Neural cell (in vitro differentiated cells): ENCODE measurements at regions not wholly inside any gene's neighbourhood (a gene's known extent, or its start where the extent isn't known, plus 50 kb on each side); places are given as distances from the start of the nearest gene placed in this dataset.

Source experiments
- H2AFZ ChIP-seq: fragments of 200-600, 300-800 bp; sonication (generic), shearing (Covaris generic); 2 replicates; pipeline ENCODE4 v1.6.0; 2014; ENCODE audit warnings: low read depth, mild to moderate bottlenecking, antibody characterized with exemption, low read length, moderate library complexity
- H3F3A ChIP-seq: fragments of 200-600 bp; shearing (Covaris generic); 2 replicates; pipeline ENCODE4 v1.6.1; 2016; ENCODE audit warnings: mild to moderate bottlenecking, moderate library complexity, mixed read lengths, antibody characterized with exemption, low read length; ENCODE audit not compliant: insufficient read depth, poor library complexity, severe bottlenecking
- H3K27ac ChIP-seq: fragments of 200-600, 300-800 bp; sonication (generic), shearing (Covaris generic); 2 replicates; pipeline ENCODE4 v1.5.1; 2014; ENCODE audit warnings: mild to moderate bottlenecking, low read length, moderate library complexity
- H3K27me3 ChIP-seq: fragments of 300-800, 200-600 bp; sonication (generic), shearing (Covaris generic); 2 replicates; pipeline ENCODE4 v1.6.0; 2014; ENCODE audit warnings: mild to moderate bottlenecking, low read depth, low read length, moderate library complexity; ENCODE audit not compliant: insufficient read depth
- H3K36me3 ChIP-seq: fragments of 300-800, 200-600 bp; sonication (generic), shearing (Covaris generic); 2 replicates; pipeline ENCODE4 v1.5.1; 2014; ENCODE audit warnings: mild to moderate bottlenecking, antibody characterized with exemption, low read length, moderate library complexity; ENCODE audit not compliant: insufficient read depth
- H3K4me2 ChIP-seq: fragments of 300-800, 200-600 bp; sonication (generic), shearing (Covaris generic); 2 replicates; pipeline ENCODE4 v1.6.0; 2014; ENCODE audit warnings: mild to moderate bottlenecking, low read length
- H3K4me3 ChIP-seq: fragments of 300-800, 200-600 bp; sonication (generic), shearing (Covaris generic); 2 replicates; pipeline ENCODE4 v1.5.1; 2014; ENCODE audit warnings: mild to moderate bottlenecking, low read length, moderate library complexity
- H3K79me2 ChIP-seq: fragments of 200-600 bp; shearing (Covaris generic); replicated peaks from 2 replicates; pipeline ENCODE4 v1.6.0; 2014; ENCODE audit warnings: mild to moderate bottlenecking, low read length, moderate library complexity; ENCODE audit not compliant: insufficient read depth
- H3K9ac ChIP-seq: fragments of 300-800, 200-600 bp; sonication (generic), shearing (Covaris generic); 2 replicates; pipeline ENCODE4 v1.6.1; 2016; ENCODE audit warnings: mild to moderate bottlenecking, low read length, mixed read lengths
- H3K9me2 ChIP-seq: fragments of 200-600 bp; shearing (Covaris generic); 2 replicates; pipeline ENCODE4 v1.6.1; 2016; ENCODE audit warnings: mild to moderate bottlenecking, low read length, mixed read lengths; ENCODE audit not compliant: insufficient read depth
- H3K9me3 ChIP-seq: fragments of 200-600, 300-800 bp; sonication (generic), shearing (Covaris generic); 2 replicates; pipeline ENCODE4 v1.6.1; 2016; ENCODE audit warnings: mild to moderate bottlenecking, mixed run types, low read length, moderate library complexity, mixed read lengths
- H4K20me1 ChIP-seq: fragments of 200-600 bp; shearing (Covaris generic); 2 replicates; pipeline ENCODE4 v1.6.1; 2016; ENCODE audit warnings: mild to moderate bottlenecking, mixed run types; ENCODE audit not compliant: insufficient read depth
- CTCF ChIP-seq: fragments of 450-650 bp; IDR thresholded peaks from 2 replicates; pipeline ENCODE4 v1.5.1; 2014; ENCODE audit warnings: antibody characterized with exemption, mild to moderate bottlenecking, moderate library complexity; ENCODE audit not compliant: poor library complexity, severe bottlenecking
- EP300 ChIP-seq: fragments of 450-650 bp; conservative IDR thresholded peaks from 2 replicates; pipeline ENCODE4 v1.6.1; 2014; ENCODE audit warnings: antibody characterized with exemption, mild to moderate bottlenecking, moderate library complexity; ENCODE audit not compliant: poor library complexity, severe bottlenecking
- MXI1 ChIP-seq: fragments of 450-650 bp; conservative IDR thresholded peaks from 2 replicates; pipeline ENCODE4 v1.6.1; 2014; ENCODE audit warnings: antibody characterized with exemption, mild to moderate bottlenecking; ENCODE audit not compliant: poor library complexity, severe bottlenecking
- POLR2AphosphoS5 ChIP-seq: IDR thresholded peaks from 2 replicates; pipeline ENCODE4 v1.6.1; 2012
- RAD21 ChIP-seq: fragments of 450-650 bp; conservative IDR thresholded peaks from 2 replicates; pipeline ENCODE4 v1.6.1; 2014; ENCODE audit warnings: antibody characterized with exemption, mild to moderate bottlenecking, moderate library complexity
- SMC3 ChIP-seq: fragments of 450-650 bp; conservative IDR thresholded peaks from 2 replicates; pipeline ENCODE4 v1.6.1; 2014; ENCODE audit warnings: antibody characterized with exemption, mild to moderate bottlenecking, moderate library complexity; ENCODE audit not compliant: poor library complexity
- TAF1 ChIP-seq: IDR thresholded peaks from 2 replicates; pipeline ENCODE4 v1.6.1; 2012; ENCODE audit warnings: low read depth
- TF ChIP-seq, protein P1 (sequence below): IDR thresholded peaks from 2 replicates; pipeline ENCODE4 v1.6.1; 2012; ENCODE audit warnings: borderline replicate concordance

DNA sequence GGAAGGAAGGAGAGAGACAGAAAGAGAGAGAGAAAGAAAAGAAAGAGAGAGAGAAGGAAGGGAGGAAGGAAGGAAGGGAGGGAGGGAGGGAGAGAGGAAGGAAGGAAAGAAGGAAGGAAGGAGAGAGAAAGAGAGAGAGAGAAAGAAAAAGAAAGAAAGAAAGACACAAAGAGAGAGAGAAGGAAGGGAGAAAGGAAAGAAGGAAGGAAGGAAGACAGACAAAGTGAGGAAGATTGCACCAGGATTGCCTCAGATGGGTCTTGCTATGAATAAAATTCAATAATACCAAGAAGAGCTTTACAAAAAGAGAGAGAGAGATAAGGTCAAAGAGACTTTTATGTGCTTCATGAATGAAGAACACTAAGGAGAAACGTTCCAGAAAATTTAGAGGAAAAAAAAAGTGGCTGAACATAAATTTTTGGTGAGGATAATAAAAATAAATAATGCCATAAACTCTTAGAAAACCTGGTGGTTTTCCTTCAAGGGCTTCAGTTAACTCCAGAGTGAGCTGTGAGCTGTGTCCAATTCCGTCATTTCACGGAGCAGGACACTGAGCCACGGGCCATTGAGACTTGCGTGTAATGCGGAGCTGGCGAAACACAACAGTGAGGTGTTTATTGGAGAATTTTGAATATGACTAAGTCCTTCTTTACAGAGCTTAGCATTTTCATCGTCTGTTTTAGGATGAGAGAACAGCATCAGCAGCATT, 72.7 kb upstream of the TNRC6C start:
- TF ChIP-seq POLR2AphosphoS5 (no peak), MXI1 (no peak), RAD21 (no peak)

GRCh38 chr17:77886387-77886728, 72.1 kb upstream of the TNRC6C start:
- H3K9ac ChIP-seq, result no peak overlapping the region
- H3K9me2 ChIP-seq, result no peaks in the 10 kb centered on the region
- H3K36me3 ChIP-seq, result no peaks in the 10 kb centered on the region
- no peaks in the 10 kb centered on the region for H3F3A ChIP-seq
- no peak overlapping the region for H2AFZ ChIP-seq
- TF ChIP-seq POLR2AphosphoS5 (no peak), SMC3 (no peak)
- no peaks in the 10 kb centered on the region for H3K27me3 ChIP-seq
- H3K4me3 ChIP-seq, result no peak overlapping the region
- no peaks in the 10 kb centered on the region for H3K9me3 ChIP-seq
- no peaks in the 10 kb centered on the region for H4K20me1 ChIP-seq
- no peaks in the 10 kb centered on the region for H3K79me2 ChIP-seq
- no peak overlapping the region for H3K4me2 ChIP-seq
- no peak overlapping the region for H3K27ac ChIP-seq

More for the DNA sequence above, 72.7 kb upstream of the TNRC6C start:
- Histone ChIP-seq H3K27me3 (no peaks in the 10 kb centered on the region), H3K4me3 (no peak overlapping the region), H3K27ac (no peak overlapping the region), H3F3A (no peaks in the 10 kb centered on the region), H2AFZ (no peak overlapping the region), H4K20me1 (no peaks in the 10 kb centered on the region), H3K9ac (no peak overlapping the region), H3K9me2 (no peaks in the 10 kb centered on the region), H3K9me3 (no peaks in the 10 kb centered on the region), H3K36me3 (no peaks in the 10 kb centered on the region), H3K79me2 (no peaks in the 10 kb centered on the region), H3K4me2 (no peak overlapping the region)

GRCh38 chr17:77887110-77887463, 71.4 kb upstream of the TNRC6C start:
- Histone ChIP-seq H3K9me3 (no peaks in the 10 kb centered on the region), H3K36me3 (no peaks in the 10 kb centered on the region), H3K27me3 (no peaks in the 10 kb centered on the region), H3K9me2 (no peaks in the 10 kb centered on the region), H4K20me1 (no peaks in the 10 kb centered on the region), H3K4me3 (peak overlapping the region; percentile 63), H3K4me2 (peak overlapping the region; percentile 70), H3K79me2 (no peaks in the 10 kb centered on the region), H3K9ac (peak overlapping the region; percentile 86), H3F3A (no peaks in the 10 kb centered on the region), H2AFZ (no peak overlapping the region), H3K27ac (peak overlapping the region; percentile 84)
- TF ChIP-seq EP300 (no peak), CTCF (no peak), SMC3 (no peak), POLR2AphosphoS5 (no peak)

GRCh38 chr17:77887464-77888241, 70.8 kb upstream of the TNRC6C start:
- Histone ChIP-seq H3K9ac (peak overlapping the region; percentile 86), H3K4me3 (peak overlapping the region; percentile 63), H3F3A (no peaks in the 10 kb centered on the region), H3K27me3 (no peaks in the 10 kb centered on the region), H2AFZ (no peak overlapping the region), H3K9me3 (no peaks in the 10 kb centered on the region), H3K79me2 (no peaks in the 10 kb centered on the region), H3K9me2 (no peaks in the 10 kb centered on the region), H3K27ac (peak overlapping the region; percentile 84), H3K4me2 (peak overlapping the region; percentile 70), H4K20me1 (no peaks in the 10 kb centered on the region), H3K36me3 (no peaks in the 10 kb centered on the region)
- TF ChIP-seq POLR2AphosphoS5 (peak; percentile 19), CTCF (no peak), TAF1 (no peak), SMC3 (peak; percentile 46), EP300 (no peak)
- TF ChIP-seq, protein P1, sequence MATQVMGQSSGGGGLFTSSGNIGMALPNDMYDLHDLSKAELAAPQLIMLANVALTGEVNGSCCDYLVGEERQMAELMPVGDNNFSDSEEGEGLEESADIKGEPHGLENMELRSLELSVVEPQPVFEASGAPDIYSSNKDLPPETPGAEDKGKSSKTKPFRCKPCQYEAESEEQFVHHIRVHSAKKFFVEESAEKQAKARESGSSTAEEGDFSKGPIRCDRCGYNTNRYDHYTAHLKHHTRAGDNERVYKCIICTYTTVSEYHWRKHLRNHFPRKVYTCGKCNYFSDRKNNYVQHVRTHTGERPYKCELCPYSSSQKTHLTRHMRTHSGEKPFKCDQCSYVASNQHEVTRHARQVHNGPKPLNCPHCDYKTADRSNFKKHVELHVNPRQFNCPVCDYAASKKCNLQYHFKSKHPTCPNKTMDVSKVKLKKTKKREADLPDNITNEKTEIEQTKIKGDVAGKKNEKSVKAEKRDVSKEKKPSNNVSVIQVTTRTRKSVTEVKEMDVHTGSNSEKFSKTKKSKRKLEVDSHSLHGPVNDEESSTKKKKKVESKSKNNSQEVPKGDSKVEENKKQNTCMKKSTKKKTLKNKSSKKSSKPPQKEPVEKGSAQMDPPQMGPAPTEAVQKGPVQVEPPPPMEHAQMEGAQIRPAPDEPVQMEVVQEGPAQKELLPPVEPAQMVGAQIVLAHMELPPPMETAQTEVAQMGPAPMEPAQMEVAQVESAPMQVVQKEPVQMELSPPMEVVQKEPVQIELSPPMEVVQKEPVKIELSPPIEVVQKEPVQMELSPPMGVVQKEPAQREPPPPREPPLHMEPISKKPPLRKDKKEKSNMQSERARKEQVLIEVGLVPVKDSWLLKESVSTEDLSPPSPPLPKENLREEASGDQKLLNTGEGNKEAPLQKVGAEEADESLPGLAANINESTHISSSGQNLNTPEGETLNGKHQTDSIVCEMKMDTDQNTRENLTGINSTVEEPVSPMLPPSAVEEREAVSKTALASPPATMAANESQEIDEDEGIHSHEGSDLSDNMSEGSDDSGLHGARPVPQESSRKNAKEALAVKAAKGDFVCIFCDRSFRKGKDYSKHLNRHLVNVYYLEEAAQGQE, result peak; percentile 56
